Smooth muscle cell (in vitro differentiated cells): ENCODE measurements at regions not wholly inside any gene's neighbourhood (a gene's known extent, or its start where the extent isn't known, plus 50 kb on each side); places are given as distances from the start of the nearest gene placed in this dataset.

Experiments
- DNase-seq: peaks from one replicate; lab custom pipeline; 2025; ENCODE audit not compliant: unreplicated experiment; lab: John Stamatoyannopoulos, UW
- H2AFZ ChIP-seq: fragments of 200-600 bp; sonication (generic); 2 replicates; pipeline ENCODE4 v1.6.0; 2016; ENCODE audit warnings: antibody characterized with exemption, low read depth, mild to moderate bottlenecking
- H3F3A ChIP-seq: fragments of 200-600 bp; sonication (generic); 2 replicates; pipeline ENCODE4 v1.6.0; 2017; ENCODE audit warnings: antibody characterized with exemption, low read depth
- H3K27ac ChIP-seq: fragments of 200-600 bp; sonication (generic); 2 replicates; pipeline ENCODE4 v1.5.1; 2016; ENCODE audit warnings: low read depth, mild to moderate bottlenecking
- H3K27me3 ChIP-seq: fragments of 200-600 bp; sonication (generic); 2 replicates; pipeline ENCODE4 v1.6.1; 2016; ENCODE audit warnings: low read depth, mild to moderate bottlenecking
- H3K36me3 ChIP-seq: fragments of 200-600 bp; sonication (generic); 2 replicates; pipeline ENCODE4 v1.5.1; 2016; ENCODE audit warnings: low read depth
- H3K4me1 ChIP-seq: fragments of 200-600 bp; sonication (generic); 2 replicates; pipeline ENCODE4 v1.5.1; 2016; ENCODE audit warnings: low read depth
- H3K4me2 ChIP-seq: fragments of 200-600 bp; sonication (generic); 2 replicates; pipeline ENCODE4 v1.6.0; 2016; ENCODE audit warnings: mild to moderate bottlenecking
- H3K4me3 ChIP-seq: fragments of 200-600 bp; sonication (generic); 2 replicates; pipeline ENCODE4 v1.5.1; 2016; ENCODE audit warnings: mild to moderate bottlenecking
- H3K79me2 ChIP-seq: fragments of 200-600 bp; sonication (generic); 2 replicates; pipeline ENCODE4 v1.6.0; 2016; ENCODE audit warnings: low read depth, mild to moderate bottlenecking
- H3K9ac ChIP-seq: fragments of 200-600 bp; sonication (generic); 2 replicates; pipeline ENCODE4 v1.6.0; 2016; ENCODE audit warnings: low read depth
- H3K9me3 ChIP-seq: fragments of 200-600 bp; sonication (generic); replicated peaks from 2 replicates; pipeline ENCODE4 v1.5.1; 2016; ENCODE audit warnings: low read depth
- H4K20me1 ChIP-seq: fragments of 200-600 bp; sonication (generic); 2 replicates; pipeline ENCODE4 v1.6.0; 2016; ENCODE audit warnings: low read depth
- WGBS: methylation state at CpG from one replicate; pipeline ENCODE4 v1.1.7; 2016; ENCODE audit warnings: low lambda C conversion rate; 5-methylcytosine and 5-hydroxymethylcytosine counted together
- TF ChIP-seq, protein P1 (sequence below): fragments of 200-600 bp; sonication (generic); IDR thresholded peaks from 2 replicates; pipeline ENCODE4 v1.5.1; 2017; ENCODE audit warnings: borderline replicate concordance, mild to moderate bottlenecking, antibody characterized with exemption; ENCODE audit not compliant: insufficient read depth, poor library complexity, severe bottlenecking

DNA sequence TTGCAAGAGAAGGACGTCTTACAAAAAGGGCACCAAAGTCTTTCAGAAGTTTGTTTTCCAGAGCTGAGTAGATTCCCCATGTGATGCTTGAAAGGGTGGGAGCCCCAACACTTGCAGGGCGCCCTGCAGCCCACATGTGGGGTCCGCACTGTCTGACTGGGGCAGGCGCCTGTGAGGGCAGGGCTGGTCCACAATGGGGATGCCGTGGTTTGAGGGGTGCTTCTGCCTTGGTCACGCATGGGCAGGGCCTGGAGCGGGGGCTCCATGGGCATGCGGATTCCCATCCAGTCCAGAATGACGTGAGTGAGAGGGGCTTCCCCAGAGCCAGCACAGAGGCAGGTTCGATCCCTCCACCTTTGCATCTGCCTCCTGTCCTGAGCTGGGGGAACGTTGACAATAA is 101.5 kb upstream of the SHH start:
- Histone ChIP-seq H3K79me2 (no peaks in the 10 kb centered on the region), H3F3A (no peaks in the 10 kb centered on the region), H3K9me3 (no peaks in the 10 kb centered on the region), H3K4me1 (no peaks in the 10 kb centered on the region), H3K9ac (no peak overlapping the region), H3K4me2 (no peak overlapping the region), H2AFZ (no peak overlapping the region), H4K20me1 (no peaks in the 10 kb centered on the region), H3K27ac (no peak overlapping the region), H3K4me3 (no peak overlapping the region), H3K36me3 (no peaks in the 10 kb centered on the region), H3K27me3 (no peaks in the 10 kb centered on the region)
- TF ChIP-seq, protein P1, sequence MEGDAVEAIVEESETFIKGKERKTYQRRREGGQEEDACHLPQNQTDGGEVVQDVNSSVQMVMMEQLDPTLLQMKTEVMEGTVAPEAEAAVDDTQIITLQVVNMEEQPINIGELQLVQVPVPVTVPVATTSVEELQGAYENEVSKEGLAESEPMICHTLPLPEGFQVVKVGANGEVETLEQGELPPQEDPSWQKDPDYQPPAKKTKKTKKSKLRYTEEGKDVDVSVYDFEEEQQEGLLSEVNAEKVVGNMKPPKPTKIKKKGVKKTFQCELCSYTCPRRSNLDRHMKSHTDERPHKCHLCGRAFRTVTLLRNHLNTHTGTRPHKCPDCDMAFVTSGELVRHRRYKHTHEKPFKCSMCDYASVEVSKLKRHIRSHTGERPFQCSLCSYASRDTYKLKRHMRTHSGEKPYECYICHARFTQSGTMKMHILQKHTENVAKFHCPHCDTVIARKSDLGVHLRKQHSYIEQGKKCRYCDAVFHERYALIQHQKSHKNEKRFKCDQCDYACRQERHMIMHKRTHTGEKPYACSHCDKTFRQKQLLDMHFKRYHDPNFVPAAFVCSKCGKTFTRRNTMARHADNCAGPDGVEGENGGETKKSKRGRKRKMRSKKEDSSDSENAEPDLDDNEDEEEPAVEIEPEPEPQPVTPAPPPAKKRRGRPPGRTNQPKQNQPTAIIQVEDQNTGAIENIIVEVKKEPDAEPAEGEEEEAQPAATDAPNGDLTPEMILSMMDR, result no peak
- DNase-seq, result no peak
- WGBS, result 82% methylated on average over 11 of the region's 11 CpGs

DNA sequence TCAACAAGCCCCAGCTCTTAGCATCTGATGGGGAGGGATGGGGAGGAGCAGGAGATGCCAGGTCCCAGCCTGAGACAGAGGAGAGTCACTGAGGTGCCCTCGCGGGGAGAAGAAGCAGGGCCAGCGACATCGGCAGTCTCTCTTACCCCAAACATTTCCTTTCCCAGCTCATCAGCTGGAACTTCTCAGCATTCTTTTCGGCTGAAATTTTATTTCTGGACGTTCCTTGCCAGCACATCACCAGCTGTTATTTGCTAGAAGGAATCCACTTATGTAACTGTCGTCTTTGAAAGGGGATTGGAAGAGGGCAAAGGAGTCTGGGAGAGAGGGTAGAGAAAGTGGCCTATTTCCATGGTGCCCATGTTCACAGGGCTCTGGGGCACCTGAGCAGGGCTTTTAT is 101.0 kb upstream of the SHH start:
- no peak overlapping the region for H3K9ac ChIP-seq
- TF ChIP-seq, protein P1, result no peak
- no peaks in the 10 kb centered on the region for H3K27me3 ChIP-seq
- no peaks in the 10 kb centered on the region for H3K4me1 ChIP-seq
- WGBS, result 89% methylated on average over 7 of the region's 7 CpGs
- no peak overlapping the region for H3K4me3 ChIP-seq
- no peak overlapping the region for H3K27ac ChIP-seq
- DNase-seq, result no peak
- H3K9me3 ChIP-seq, result no peaks in the 10 kb centered on the region
- no peaks in the 10 kb centered on the region for H3K36me3 ChIP-seq
- H3K79me2 ChIP-seq, result no peaks in the 10 kb centered on the region
- no peaks in the 10 kb centered on the region for H4K20me1 ChIP-seq
- H3K4me2 ChIP-seq, result no peak overlapping the region
- no peaks in the 10 kb centered on the region for H3F3A ChIP-seq
- H2AFZ ChIP-seq, result no peak overlapping the region

DNA sequence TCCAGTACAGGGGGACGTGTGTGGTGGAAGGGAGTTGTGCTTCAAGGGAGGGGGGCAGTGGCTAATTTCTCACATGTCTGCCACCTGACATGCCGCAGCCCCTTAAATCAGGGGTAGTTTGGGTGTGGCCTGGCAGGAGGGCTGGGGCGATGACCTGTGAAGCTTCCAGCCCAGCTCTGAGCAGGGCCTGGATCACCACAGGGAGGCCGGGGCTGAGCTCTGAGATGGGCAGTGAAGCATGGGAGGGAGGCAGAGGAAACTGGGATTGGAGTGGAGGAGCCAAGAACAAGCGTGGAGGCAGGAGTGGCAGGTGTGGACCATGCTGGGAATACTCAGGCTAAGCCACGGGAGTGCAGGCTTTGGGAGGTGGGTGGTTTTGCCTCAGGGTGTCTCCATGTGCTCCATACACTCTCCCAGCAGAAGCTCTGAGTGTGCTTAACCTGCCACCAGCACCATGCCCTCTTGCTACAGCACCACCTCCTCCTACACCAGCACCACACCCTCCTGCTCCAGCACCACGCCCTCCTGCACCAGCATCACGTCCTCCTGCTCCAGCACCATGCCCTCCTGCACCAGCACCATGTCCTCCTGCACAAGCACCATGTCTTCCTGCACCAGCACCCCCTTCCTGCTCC is 99.3 kb upstream of the SHH start:
- WGBS, result 88% methylated on average over 8 of the region's 8 CpGs
- Histone ChIP-seq H3K4me1 (no peaks in the 10 kb centered on the region), H3K27ac (no peak overlapping the region)

More for the DNA sequence above, 99.3 kb upstream of the SHH start:
- no peaks in the 10 kb centered on the region for H3K9me3 ChIP-seq
- H4K20me1 ChIP-seq, result no peaks in the 10 kb centered on the region
- H2AFZ ChIP-seq, result no peak overlapping the region
- no peaks in the 10 kb centered on the region for H3K36me3 ChIP-seq
- no peaks in the 10 kb centered on the region for H3K27me3 ChIP-seq
- no peak overlapping the region for H3K4me2 ChIP-seq
- H3K4me3 ChIP-seq, result no peak overlapping the region
- no peak for DNase-seq
- no peak overlapping the region for H3K9ac ChIP-seq
- no peaks in the 10 kb centered on the region for H3K79me2 ChIP-seq
- H3F3A ChIP-seq, result no peaks in the 10 kb centered on the region
- TF ChIP-seq, protein P1, result no peak
